WTC11 (cell line): ENCODE measurements at regions not wholly inside any gene's neighbourhood (a gene's known extent, or its start where the extent isn't known, plus 50 kb on each side); places are given as distances from the start of the nearest gene placed in this dataset.

ENCODE experiments used
- HMGXB4 ChIP-seq: sonication (generic); formaldehyde crosslinking; IDR thresholded peaks from 2 replicates; pipeline ENCODE4 v1.8.1; 2023; ENCODE audit warnings: mild to moderate bottlenecking, moderate library complexity, missing genetic modification reagents
- ZNF232 ChIP-seq: sonication (generic); formaldehyde crosslinking; IDR thresholded peaks from 2 replicates; pipeline ENCODE4 v1.8.0; 2022; ENCODE audit warnings: mild to moderate bottlenecking, missing genetic modification reagents
- TF ChIP-seq, protein P1 (sequence below): sonication (generic); formaldehyde crosslinking; IDR thresholded peaks from 2 replicates; pipeline ENCODE4 v1.8.1; 2023; ENCODE audit warnings: mild to moderate bottlenecking, missing genetic modification reagents, moderate library complexity
- TF ChIP-seq, protein P2 (sequence below): sonication (generic); formaldehyde crosslinking; IDR thresholded peaks from 2 replicates; pipeline ENCODE4 v1.8.1; 2022; ENCODE audit warnings: low read depth, missing genetic modification reagents, borderline replicate concordance
- TF ChIP-seq, protein P3 (sequence below): fragments of 200-600 bp; IDR thresholded peaks from 2 replicates; pipeline ENCODE4 v1.8.0; 2022; ENCODE audit warnings: antibody characterized with exemption

- TF ChIP-seq, protein P1, sequence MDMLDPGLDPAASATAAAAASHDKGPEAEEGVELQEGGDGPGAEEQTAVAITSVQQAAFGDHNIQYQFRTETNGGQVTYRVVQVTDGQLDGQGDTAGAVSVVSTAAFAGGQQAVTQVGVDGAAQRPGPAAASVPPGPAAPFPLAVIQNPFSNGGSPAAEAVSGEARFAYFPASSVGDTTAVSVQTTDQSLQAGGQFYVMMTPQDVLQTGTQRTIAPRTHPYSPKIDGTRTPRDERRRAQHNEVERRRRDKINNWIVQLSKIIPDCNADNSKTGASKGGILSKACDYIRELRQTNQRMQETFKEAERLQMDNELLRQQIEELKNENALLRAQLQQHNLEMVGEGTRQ (CRISPR knock-in tag), result no peak
- TF ChIP-seq HMGXB4 (CRISPR knock-in tag) (no peak), ZNF232 (CRISPR knock-in tag) (no peak)
- TF ChIP-seq, protein P2, sequence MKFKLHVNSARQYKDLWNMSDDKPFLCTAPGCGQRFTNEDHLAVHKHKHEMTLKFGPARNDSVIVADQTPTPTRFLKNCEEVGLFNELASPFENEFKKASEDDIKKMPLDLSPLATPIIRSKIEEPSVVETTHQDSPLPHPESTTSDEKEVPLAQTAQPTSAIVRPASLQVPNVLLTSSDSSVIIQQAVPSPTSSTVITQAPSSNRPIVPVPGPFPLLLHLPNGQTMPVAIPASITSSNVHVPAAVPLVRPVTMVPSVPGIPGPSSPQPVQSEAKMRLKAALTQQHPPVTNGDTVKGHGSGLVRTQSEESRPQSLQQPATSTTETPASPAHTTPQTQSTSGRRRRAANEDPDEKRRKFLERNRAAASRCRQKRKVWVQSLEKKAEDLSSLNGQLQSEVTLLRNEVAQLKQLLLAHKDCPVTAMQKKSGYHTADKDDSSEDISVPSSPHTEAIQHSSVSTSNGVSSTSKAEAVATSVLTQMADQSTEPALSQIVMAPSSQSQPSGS (CRISPR knock-in tag), result no peak
- TF ChIP-seq, protein P3, sequence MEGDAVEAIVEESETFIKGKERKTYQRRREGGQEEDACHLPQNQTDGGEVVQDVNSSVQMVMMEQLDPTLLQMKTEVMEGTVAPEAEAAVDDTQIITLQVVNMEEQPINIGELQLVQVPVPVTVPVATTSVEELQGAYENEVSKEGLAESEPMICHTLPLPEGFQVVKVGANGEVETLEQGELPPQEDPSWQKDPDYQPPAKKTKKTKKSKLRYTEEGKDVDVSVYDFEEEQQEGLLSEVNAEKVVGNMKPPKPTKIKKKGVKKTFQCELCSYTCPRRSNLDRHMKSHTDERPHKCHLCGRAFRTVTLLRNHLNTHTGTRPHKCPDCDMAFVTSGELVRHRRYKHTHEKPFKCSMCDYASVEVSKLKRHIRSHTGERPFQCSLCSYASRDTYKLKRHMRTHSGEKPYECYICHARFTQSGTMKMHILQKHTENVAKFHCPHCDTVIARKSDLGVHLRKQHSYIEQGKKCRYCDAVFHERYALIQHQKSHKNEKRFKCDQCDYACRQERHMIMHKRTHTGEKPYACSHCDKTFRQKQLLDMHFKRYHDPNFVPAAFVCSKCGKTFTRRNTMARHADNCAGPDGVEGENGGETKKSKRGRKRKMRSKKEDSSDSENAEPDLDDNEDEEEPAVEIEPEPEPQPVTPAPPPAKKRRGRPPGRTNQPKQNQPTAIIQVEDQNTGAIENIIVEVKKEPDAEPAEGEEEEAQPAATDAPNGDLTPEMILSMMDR, result no peak
Observed at GRCh38 chr3:159453036-159453435, 535.6 kb upstream of the IL12A start.
